GM18502 (cell line): ENCODE measurements at regions not wholly inside any gene's neighbourhood (a gene's known extent, or its start where the extent isn't known, plus 50 kb on each side); places are given as distances from the start of the nearest gene placed in this dataset.
"Not testable (repeated sequence)": the region's sequence is repeated elsewhere in the genome, so short reads cannot be mapped to it uniquely, and the experiment has no call there.

Source experiments
- ATAC-seq: cut with Tn5 transposase; IDR thresholded peaks from one replicate; pipeline ENCODE4 v1.9.1; 2021; ENCODE audit warnings: mild to moderate bottlenecking; ENCODE audit not compliant: unreplicated experiment, poor library complexity

DNA sequence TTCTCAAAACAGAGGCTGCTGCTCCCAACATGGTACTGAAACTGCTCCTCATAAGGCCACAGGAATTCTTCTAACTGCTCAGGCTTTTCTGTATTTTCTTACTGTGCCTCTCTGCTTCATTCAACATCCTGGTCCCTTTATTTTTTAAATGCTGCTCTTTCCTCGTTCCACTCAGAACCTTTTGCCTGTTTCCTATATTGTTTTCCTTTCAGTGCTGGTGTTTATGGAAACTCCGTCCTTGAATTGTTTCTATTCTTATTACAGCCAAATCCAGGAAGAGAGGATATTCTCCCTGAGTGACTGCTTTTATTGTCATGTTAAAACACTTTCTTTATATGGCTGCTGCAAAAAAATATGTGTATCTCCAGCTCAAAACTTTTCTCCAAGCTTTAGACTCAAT, 173.0 kb upstream of the E2F7 start:
- no peak for ATAC-seq

DNA sequence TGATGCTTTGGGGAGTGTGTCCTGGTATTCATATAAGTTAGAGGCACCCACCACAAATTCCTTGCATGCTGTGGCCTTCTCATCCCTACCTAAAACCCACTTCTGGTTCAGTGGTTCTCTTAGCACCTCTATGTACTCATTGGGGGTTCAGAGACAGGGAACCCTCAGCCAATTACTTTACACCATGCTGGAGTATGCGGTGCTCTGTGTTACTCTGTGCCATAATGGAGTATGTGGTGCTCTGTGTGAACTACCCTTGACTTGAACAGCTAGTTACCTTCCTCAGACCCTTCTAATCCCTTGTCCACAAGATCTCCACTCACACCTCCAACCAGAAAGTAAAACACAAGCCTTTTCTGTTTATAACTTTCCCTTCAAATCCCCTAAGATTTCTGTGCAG, 172.5 kb upstream of the E2F7 start:
- no peak for ATAC-seq

- no peak for ATAC-seq
Observed at GRCh38 chr12:77236066-77236465, 170.7 kb upstream of the E2F7 start.

DNA sequence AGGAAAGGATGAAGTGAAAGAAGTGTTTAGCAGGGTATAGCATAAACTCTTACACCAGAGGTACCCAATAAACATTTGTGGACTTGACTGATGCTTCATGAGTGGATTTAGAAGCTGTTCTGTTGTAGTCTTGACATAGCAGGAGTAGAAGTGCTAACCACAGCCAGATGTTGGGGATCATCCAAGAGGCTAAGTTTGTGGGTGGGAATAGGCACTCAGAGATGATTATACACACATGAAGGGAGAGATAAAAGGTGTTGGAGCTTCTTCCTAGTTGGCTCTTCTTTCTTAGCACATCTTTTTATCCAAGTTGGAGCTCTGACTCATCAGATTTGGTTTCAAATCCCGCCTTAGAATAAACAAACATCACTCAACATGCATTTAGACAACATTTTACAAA, 166.7 kb upstream of the E2F7 start:
- no peak for ATAC-seq

- no peak for ATAC-seq
Observed at GRCh38 chr12:77231501-77231918, 166.1 kb upstream of the E2F7 start.

DNA sequence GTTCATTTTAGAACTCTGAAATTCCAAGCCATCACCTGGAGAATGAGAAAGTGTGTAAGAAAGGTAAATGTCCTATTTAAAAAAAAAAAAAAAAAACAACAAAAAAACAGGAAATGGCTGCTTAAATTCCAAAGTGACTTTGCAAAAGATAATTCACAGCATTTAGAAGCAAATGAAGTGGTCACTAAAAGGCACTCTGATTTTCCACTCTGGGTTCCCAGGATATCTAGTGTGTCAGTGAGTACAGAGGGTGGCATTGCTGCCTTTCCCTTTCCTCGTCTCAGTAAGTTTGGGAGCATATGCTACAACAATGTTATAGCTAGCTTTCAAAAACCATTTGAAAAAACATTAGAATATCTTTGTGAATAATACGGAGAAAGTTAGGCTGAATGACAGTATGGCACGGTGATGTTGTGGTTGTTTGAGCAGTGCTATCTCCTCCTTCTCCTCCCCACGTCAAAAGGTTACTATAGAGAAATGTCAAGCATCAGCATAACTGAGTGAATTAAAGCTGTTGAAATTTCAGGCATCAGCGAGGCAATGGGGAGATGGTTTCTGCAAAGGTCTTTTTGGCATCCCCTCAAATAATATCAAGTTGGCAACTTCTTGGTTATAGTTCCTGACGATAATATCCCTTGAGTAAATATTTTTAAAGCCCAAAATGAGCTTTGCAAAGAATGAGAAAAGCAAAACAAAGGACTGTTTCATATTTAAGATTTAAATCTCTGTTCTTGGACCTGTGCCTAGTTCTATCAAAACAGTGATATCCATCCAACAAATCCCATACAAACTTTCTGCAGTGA, 164.5 kb upstream of the E2F7 start:
- ATAC-seq: no peak

- ATAC-seq: no peak
Observed at GRCh38 chr12:77228376-77228775, 163.0 kb upstream of the E2F7 start.

DNA sequence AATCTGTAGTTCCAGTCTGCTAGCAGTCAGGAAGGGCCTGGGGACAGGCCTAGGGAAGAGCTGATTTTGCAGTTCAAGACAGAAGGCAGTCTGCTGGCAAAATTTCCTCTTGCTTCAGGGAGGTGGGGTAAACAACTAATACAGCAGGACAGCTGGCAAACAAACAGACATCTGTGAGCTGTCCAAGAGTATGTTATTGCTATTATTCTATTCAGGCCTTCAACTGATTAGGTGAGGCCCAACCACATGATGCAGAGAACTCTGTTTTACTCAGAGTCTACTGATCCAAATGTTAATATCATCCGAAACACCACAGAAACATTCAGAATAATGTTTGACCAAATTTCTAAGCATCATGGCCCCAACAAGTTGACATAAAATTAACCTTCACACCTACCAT, 161.0 kb upstream of the E2F7 start:
- ATAC-seq: no peak

GRCh38 chr12:77225373-77225772, 160.0 kb upstream of the E2F7 start:
- no peak for ATAC-seq

GRCh38 chr12:77224346-77224745, 159.0 kb upstream of the E2F7 start:
- no peak for ATAC-seq

- no peak for ATAC-seq
Observed at GRCh38 chr12:77222336-77222735, 157.0 kb upstream of the E2F7 start.

DNA sequence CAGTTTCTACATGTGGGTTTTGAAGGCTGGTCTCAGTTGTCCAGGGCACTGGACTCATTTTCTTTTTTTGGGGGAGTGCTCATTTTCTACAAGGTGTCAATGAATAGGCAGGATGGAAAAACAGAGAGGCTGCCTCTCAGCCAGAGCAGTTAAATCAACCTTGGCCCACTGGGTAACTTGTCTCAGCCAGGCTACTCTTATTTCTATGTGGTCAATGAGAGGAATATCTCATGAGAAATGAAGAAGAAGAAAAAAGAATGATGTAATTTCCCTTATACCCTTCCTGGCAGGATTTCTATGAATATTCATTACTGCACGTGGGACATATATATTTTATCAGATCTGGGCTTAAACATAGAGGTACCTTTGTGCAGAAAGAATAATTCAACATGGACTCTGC, 155.2 kb upstream of the E2F7 start:
- no peak for ATAC-seq

GRCh38 chr12:77218278-77218677, 152.9 kb upstream of the E2F7 start:
- ATAC-seq: no peak

- not testable (repeated sequence) for ATAC-seq
Observed at GRCh38 chr12:77216136-77216535, 150.8 kb upstream of the E2F7 start.

GRCh38 chr12:77214136-77214535, 148.8 kb upstream of the E2F7 start:
- no peak for ATAC-seq

DNA sequence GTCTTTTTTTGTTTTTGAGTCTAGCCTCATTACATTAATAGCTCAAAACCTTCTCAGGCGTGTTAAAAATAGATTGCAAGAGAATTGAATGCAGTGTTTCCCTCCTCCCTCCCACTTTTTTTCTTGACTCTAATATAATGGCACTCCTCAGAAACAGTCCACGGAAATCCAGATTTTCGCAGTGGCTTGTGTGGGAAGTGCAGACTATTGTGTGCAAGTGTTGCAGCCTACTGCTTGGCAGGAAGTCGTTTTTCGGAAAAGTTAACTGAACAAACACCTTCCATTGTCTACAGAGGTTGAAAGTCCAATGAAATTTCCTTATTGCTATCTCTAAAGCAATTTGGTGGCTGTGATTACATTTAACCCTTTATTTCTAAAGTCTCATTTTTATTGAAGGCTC, 147.9 kb upstream of the E2F7 start:
- ATAC-seq: no peak

DNA sequence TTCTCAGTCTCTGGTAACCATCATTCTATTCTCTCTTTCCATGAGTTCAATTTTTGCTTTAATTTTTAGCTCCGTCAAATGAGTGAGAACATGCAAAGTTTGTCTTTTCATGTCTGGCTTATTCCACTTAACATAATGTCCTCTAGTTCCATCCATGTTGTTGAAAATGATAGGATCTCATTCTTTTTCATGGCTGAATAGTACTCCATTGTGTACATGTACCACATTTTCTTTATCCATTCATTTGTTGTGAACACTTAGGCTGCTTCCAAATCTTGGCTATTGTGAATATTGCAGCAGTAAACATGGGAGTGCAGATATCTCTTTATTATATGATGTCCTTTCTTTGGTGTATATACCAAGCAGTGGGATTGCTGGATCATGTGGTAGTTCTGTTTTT, 145.4 kb upstream of the E2F7 start:
- no peak for ATAC-seq

DNA sequence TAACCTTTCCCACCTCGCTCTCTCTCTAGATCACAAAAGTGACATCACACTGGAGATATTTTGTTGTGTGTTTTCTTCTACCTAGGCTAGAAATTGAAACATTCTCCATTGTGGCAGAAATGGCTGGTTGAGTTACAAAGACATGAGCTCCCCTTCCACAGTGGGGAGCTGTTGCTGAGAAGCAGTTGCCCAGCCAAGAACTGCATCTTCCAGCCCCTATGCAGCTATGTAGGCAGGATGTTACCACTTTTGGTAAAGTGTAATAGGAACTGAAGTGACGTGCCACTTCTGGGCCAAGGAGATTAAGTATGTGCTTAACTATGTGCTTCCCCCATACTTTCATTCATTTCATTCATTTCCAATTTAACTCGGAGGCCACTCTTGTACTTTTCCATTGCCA, 138.7 kb upstream of the E2F7 start:
- ATAC-seq: peak; percentile 53

DNA sequence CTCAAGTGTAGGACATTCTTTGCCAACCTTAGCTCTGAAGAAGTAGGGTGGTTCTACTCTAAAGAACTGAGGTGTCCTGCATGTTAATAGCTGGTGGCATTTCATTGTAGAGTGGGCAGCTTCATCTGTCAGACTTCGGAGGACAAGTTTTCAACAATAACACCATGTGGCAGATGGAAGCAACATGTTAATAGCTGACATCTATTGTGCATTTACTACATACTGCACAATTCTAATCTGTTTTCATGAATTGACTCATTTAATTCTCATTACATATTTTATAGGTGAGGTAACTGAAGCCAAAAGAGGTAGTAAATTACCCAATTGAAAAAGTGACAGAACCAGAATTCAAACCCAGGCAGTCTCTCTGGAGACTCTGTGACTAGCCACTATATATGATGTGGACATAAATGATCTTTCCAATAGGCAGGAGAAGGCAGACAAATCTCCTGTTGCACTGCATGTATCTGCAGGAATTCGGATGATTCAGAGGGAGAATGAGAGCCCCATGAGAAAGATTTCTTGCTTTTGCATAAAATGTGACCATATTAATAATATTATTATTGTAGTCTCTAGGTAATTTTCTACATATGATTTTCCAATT, 137.2 kb upstream of the E2F7 start:
- no peak for ATAC-seq

DNA sequence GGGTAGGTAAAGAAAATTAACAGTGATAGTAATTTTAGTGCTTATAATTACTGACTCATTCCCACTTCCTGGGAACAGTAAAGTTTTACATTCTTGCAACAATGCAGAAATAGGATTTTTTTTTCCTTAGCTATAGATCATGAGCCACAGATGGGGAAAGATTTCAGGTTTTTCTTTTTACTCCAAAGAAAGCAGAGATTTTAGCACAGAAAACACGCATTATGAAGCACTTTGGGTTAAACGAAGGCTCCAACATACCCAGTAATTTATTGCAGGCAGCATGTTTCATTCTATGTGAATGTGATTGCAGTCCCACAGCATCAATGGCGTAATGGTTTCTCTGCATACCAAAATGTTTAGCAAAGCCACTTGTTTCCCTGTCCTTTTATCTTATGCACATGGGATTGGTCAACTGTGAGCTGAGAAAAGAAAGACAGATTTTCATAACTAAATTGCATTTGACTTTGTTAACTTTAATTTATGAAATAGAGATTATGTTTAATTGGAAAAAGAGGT, 124.6 kb upstream of the E2F7 start:
- ATAC-seq: no peak

DNA sequence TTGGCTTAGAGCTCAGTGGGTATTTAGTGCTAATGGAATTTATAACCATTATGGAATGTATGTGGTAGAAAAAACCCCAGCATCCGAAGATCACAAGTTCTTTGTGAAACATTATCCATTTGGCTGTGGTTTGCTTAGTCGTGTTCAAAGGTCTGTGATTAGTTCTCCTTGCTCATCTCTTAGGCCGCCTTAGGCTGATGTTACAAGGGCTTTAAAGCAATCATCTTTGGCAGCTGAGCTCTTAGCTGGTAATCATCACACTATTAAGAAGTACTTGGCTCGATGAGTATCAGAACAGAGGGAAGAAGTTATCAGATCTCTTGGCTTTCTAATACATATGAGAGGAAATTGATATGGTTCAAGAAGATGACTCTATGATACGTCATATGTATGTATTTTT, 124.1 kb upstream of the E2F7 start:
- ATAC-seq: no peak

DNA sequence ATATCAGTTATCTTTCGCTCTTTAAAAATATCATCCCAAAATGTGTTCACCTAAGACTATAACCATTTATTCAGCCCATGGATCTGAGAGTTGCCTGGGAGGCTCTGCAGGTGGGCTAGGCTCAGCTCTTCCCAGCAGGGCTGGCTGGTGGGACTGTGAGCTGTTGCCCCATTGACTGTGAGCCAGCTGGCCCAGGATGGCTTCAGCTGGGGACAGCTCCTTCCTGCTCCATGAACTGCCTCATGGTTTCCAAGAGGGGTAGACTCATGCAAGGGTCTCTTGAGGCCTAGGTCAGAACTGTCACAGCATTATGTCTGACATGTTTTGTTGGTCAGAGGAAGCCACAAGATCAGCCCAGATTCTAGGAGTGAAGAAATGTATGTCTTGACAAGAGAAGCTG, 114.1 kb upstream of the E2F7 start:
- ATAC-seq: no peak
